HL-60 (cell line): ENCODE measurements at regions not wholly inside any gene's neighbourhood (a gene's known extent, or its start where the extent isn't known, plus 50 kb on each side); places are given as distances from the start of the nearest gene placed in this dataset.

ENCODE experiments used
- DNase-seq, 2 experiments: peaks; one replicate each; pipeline ENCODE4 v3.0.0-alpha.2; 2010 to 2020; ENCODE audit warnings: low read depth in 1 of 2, low spot score in 1 of 2
- H3K27ac ChIP-seq: fragments of 250-450 bp; sonication (Bioruptor Pico); replicated peaks from 2 replicates; pipeline ENCODE4 v1.5.1; 2020; ENCODE audit warnings: mild to moderate bottlenecking, moderate library complexity
- H3K27me3 ChIP-seq: fragments of 250-450 bp; sonication (Bioruptor Pico); 2 replicates; pipeline ENCODE4 v1.5.1; 2021; ENCODE audit warnings: mild to moderate bottlenecking, moderate library complexity; ENCODE audit not compliant: insufficient read depth, poor library complexity, severe bottlenecking
- H3K4me3 ChIP-seq: replicated peaks from 2 replicates; pipeline ENCODE4 v1.5.1; 2011; ENCODE audit warnings: mild to moderate bottlenecking, control low read depth, low read length; ENCODE audit not compliant: insufficient read depth
- GABPA ChIP-seq: IDR thresholded peaks from 2 replicates; pipeline ENCODE4 v1.6.1; 2012; ENCODE audit warnings: low read depth
- POLR2AphosphoS5 ChIP-seq: IDR thresholded peaks from 2 replicates; pipeline ENCODE4 v1.6.1; 2012; ENCODE audit warnings: low read depth
- SPI1 ChIP-seq: IDR thresholded peaks from 2 replicates; pipeline ENCODE4 v1.6.1; 2012; ENCODE audit warnings: low read depth, mild to moderate bottlenecking, borderline replicate concordance
- TF ChIP-seq, protein P1 (sequence below): IDR thresholded peaks from 2 replicates; pipeline ENCODE4 v1.6.1; 2012; ENCODE audit warnings: low read depth; ENCODE audit not compliant: insufficient replicate concordance
- TF ChIP-seq, protein P2 (sequence below): IDR thresholded peaks from one replicate; pipeline ENCODE4 v1.5.1; 2011; ENCODE audit warnings: low read length, control low read depth, inconsistent platforms; ENCODE audit not compliant: insufficient read depth

DNA sequence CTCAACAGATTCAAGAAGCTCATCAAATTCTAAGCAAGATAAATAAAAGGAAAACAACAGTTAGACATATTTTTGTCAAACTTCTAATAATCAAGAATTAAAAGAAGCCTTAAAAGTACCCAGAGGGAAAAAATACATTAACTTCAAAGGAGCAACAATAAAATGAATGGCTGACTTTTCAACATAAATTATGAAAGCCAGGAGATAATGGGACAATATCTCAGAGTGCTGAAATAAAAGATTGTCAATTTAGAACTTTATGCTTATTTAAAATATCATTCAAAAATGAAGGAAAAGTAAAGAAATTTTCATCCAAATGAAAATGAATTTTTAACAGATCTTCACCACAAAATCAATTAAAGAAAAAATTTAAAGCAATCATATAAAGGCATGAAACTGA is 108.5 kb upstream of the IL6 start:
- no peak overlapping the region for H3K4me3 ChIP-seq
- H3K27ac ChIP-seq = no peak overlapping the region
- TF ChIP-seq, protein P1, sequence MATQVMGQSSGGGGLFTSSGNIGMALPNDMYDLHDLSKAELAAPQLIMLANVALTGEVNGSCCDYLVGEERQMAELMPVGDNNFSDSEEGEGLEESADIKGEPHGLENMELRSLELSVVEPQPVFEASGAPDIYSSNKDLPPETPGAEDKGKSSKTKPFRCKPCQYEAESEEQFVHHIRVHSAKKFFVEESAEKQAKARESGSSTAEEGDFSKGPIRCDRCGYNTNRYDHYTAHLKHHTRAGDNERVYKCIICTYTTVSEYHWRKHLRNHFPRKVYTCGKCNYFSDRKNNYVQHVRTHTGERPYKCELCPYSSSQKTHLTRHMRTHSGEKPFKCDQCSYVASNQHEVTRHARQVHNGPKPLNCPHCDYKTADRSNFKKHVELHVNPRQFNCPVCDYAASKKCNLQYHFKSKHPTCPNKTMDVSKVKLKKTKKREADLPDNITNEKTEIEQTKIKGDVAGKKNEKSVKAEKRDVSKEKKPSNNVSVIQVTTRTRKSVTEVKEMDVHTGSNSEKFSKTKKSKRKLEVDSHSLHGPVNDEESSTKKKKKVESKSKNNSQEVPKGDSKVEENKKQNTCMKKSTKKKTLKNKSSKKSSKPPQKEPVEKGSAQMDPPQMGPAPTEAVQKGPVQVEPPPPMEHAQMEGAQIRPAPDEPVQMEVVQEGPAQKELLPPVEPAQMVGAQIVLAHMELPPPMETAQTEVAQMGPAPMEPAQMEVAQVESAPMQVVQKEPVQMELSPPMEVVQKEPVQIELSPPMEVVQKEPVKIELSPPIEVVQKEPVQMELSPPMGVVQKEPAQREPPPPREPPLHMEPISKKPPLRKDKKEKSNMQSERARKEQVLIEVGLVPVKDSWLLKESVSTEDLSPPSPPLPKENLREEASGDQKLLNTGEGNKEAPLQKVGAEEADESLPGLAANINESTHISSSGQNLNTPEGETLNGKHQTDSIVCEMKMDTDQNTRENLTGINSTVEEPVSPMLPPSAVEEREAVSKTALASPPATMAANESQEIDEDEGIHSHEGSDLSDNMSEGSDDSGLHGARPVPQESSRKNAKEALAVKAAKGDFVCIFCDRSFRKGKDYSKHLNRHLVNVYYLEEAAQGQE = no peak
- TF ChIP-seq POLR2AphosphoS5 = no peak
- TF ChIP-seq, protein P2, sequence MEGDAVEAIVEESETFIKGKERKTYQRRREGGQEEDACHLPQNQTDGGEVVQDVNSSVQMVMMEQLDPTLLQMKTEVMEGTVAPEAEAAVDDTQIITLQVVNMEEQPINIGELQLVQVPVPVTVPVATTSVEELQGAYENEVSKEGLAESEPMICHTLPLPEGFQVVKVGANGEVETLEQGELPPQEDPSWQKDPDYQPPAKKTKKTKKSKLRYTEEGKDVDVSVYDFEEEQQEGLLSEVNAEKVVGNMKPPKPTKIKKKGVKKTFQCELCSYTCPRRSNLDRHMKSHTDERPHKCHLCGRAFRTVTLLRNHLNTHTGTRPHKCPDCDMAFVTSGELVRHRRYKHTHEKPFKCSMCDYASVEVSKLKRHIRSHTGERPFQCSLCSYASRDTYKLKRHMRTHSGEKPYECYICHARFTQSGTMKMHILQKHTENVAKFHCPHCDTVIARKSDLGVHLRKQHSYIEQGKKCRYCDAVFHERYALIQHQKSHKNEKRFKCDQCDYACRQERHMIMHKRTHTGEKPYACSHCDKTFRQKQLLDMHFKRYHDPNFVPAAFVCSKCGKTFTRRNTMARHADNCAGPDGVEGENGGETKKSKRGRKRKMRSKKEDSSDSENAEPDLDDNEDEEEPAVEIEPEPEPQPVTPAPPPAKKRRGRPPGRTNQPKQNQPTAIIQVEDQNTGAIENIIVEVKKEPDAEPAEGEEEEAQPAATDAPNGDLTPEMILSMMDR = no peak
- TF ChIP-seq GABPA = no peak
- no peak for TF ChIP-seq SPI1
- no peak for DNase-seq
- no peaks in the 10 kb centered on the region for H3K27me3 ChIP-seq

DNA sequence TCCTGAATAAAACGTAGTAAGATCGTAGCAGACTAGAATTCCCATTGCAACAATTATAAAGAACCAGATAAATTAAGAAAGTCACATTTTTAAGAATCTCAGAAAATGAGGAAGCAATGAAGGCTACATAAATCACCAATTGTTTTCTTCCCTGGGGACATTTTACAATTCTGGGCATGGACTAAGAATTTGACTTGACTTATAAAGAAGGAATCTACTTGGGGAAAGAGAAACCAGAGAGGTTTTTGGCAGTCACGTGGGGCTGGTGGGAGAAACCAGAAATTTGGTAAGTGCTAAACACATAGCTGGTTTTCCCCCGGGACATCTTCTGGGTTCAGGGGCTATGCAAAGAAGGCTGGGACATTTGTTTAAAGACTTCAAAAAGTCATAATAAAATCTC is 109.8 kb upstream of the IL6 start:
- no peak for DNase-seq
- Histone ChIP-seq H3K27ac (no peak overlapping the region), H3K27me3 (peaks cover 3% of the 10 kb centered on the region), H3K4me3 (no peak overlapping the region)
- TF ChIP-seq GABPA (no peak), SPI1 (no peak), POLR2AphosphoS5 (no peak)
- TF ChIP-seq, protein P1 = no peak
- TF ChIP-seq, protein P2 = no peak

DNA sequence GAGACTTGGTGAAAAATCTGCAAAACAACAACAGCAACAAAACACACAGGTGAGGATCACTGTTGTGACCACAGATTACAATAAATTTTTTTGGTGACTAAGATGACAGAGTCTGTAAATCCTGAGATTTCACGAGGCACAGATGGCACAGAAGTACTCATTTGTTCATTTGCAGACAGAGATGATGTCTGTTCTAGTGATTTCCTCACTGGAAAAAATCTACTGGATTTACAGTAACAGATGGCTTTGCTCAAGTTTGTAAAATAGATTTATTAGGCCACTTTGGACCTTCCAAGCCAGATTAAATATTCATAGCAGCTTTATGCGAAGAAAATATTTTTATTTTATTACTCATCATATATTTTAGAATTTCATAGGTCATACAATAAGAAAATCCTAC is 113.5 kb upstream of the IL6 start:
- Histone ChIP-seq H3K4me3 (no peak overlapping the region), H3K27ac (no peak overlapping the region), H3K27me3 (peaks cover 3% of the 10 kb centered on the region)
- no peak for DNase-seq
- TF ChIP-seq, protein P1 = no peak

DNA sequence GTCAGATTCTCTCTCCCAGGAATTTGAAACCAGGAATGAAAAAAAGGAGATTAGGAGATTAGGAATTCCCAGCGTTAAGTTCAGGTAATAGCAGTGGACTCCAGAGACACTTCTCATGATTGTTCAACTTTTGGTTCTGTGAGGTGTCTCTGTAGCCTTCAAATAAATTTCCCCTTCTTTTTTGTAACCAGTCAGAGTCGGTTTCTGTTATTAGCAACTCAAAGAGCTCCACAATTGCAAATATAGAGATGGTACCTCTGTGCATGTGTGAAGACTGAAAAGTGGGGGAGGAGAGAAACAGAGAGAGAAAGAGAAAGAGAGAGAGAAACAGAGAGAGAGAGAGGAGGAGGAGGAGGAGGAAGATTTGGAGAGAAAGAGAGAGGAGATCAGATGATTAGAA is 112.8 kb upstream of the STEAP1B start:
- no peak for DNase-seq
- no peak for TF ChIP-seq GABPA
- no peak for TF ChIP-seq POLR2AphosphoS5
- TF ChIP-seq, protein P1 = no peak
- no peak for TF ChIP-seq SPI1
- TF ChIP-seq, protein P2 = no peak
- Histone ChIP-seq H3K4me3 (no peak overlapping the region), H3K27ac (no peak overlapping the region), H3K27me3 (peaks cover 3% of the 10 kb centered on the region)
